ENCODE measurements at regions not wholly inside any gene's neighbourhood (a gene's known extent, or its start where the extent isn't known, plus 50 kb on each side); places are given as distances from the start of the nearest gene placed in this dataset.

- Histone ChIP-seq H3K79me2 (ENCODE audit: insufficient read depth, low read length) (no peaks in the 10 kb centered on the region), H3K36me3 (replicated peaks in 1 of 2; ENCODE audit: control insufficient read depth in 1 of 2, insufficient read depth in 2 of 2, low read length in 2 of 2) (no peaks in the 10 kb centered on the region), H4K20me1 (ENCODE audit: insufficient read depth, low read length) (no peaks in the 10 kb centered on the region), H3K9ac (ENCODE audit: insufficient read depth, low read depth, low read length) (no peak overlapping the region), H3K4me3 (replicated peaks in 1 of 3; ENCODE audit: insufficient read depth in 1 of 3, low read depth in 2 of 3, low read length in 3 of 3) (no peak overlapping the region), H2AFZ (ENCODE audit: low read length) (no peak overlapping the region), H3K4me2 (ENCODE audit: low read depth, low read length) (no peak overlapping the region), H3K27ac (ENCODE audit: extremely low read length, insufficient read depth, low read length) (no peak overlapping the region), H3K27me3 (ENCODE audit: control insufficient read depth in 1 of 2, insufficient read depth in 2 of 2, low read length in 2 of 2) (no peaks in the 10 kb centered on the region), H3K4me1 (ENCODE audit: insufficient read depth, low read length) (no peaks in the 10 kb centered on the region), H3K9me3 (ENCODE audit: low read length) (no peaks in the 10 kb centered on the region)
- ATAC-seq = no peak
- ChIA-PET POLR2A (no interaction called here), CTCF (ENCODE audit: low intra/inter-chr PET ratio, low total read pairs) (no interaction called here)
- intact Hi-C loops (cut with micrococcal nuclease; ENCODE audit: unreplicated experiment) (no loop called here), in situ Hi-C loops (cut with HindIII; ENCODE audit: extremely low pct_ligation_motif_present, low pct_unique_long_range_greater_than_20kb) (no loop called here)
- no peak for TF ChIP-seq HOMEZ (CRISPR knock-in tag; IDR thresholded peaks at IDR 0.05; ENCODE audit: low read depth)
- no peak for TF ChIP-seq ZBTB2 (CRISPR knock-in tag; IDR thresholded peaks at IDR 0.05; ENCODE audit: low read depth)
- no peak for TF ChIP-seq BRD4 (CRISPR knock-in tag; IDR thresholded peaks at IDR 0.05)
- TF ChIP-seq ZNF335 (CRISPR knock-in tag; IDR thresholded peaks at IDR 0.05) = no peak
- TF ChIP-seq MLLT10 (CRISPR knock-in tag; IDR thresholded peaks at IDR 0.05) = no peak
- no peak for TF ChIP-seq SIN3A (IDR thresholded peaks at IDR 0.05; ENCODE audit: borderline replicate concordance, low read depth, low read length)
- FAIRE-seq = no peak
- BruUV-seq (replicated peaks) = no TSS peak
- no peak for DNase-seq (ENCODE audit: low spot score)
- WGBS (ENCODE audit: low lambda C conversion rate) = 27% methylated on average over 10 of the region's 13 CpGs
These were observed 203.9 kb downstream of the ZNF326 start for GRCh38 chr1:90198616-90199332.

Measured in HepG2 (cell line).